Embryonic facial prominence (tissue), 1 donor: ENCODE measurements at regions not wholly inside any gene's neighbourhood (a gene's known extent, or its start where the extent isn't known, plus 50 kb on each side); places are given as distances from the start of the nearest gene placed in this dataset.
"Not testable (repeated sequence)": the region's sequence is repeated elsewhere in the genome, so short reads cannot be mapped to it uniquely, and the experiment has no call there.

Experiments used
- DNase-seq: peaks from one replicate; pipeline ENCODE4 v3.0.0-alpha.2; 2016; ENCODE audit errors: extremely low spot score

- no peak for DNase-seq
Observed at GRCh38 chr15:45867281-45867680, 232.5 kb downstream of the SQOR start.

GRCh38 chr15:45868109-45868691 is 233.4 kb downstream of the SQOR start:
- DNase-seq, result no peak

- DNase-seq, result no peak
Observed at GRCh38 chr15:45869034-45869668, 234.3 kb downstream of the SQOR start.

- no peak for DNase-seq
Observed at GRCh38 chr15:45871121-45871855, 236.5 kb downstream of the SQOR start.

GRCh38 chr15:45873781-45874180 is 239.0 kb downstream of the SQOR start:
- no peak for DNase-seq

- DNase-seq, result not testable (repeated sequence)
Observed at GRCh38 chr15:45874566-45874965, 239.7 kb downstream of the SQOR start.

- DNase-seq, result no peak
Observed at GRCh38 chr15:45884289-45884688, 249.5 kb downstream of the SQOR start.

GRCh38 chr15:45884755-45885445 is 250.1 kb downstream of the SQOR start:
- DNase-seq, result no peak

GRCh38 chr15:45885801-45886200 is 251.0 kb downstream of the SQOR start:
- no peak for DNase-seq

- no peak for DNase-seq
Observed at GRCh38 chr15:45891766-45892165, 256.9 kb downstream of the SQOR start.

- DNase-seq, result no peak
Observed at GRCh38 chr15:45892182-45892581, 257.4 kb downstream of the SQOR start.

GRCh38 chr15:45903283-45903682 is 268.5 kb downstream of the SQOR start:
- no peak for DNase-seq

- DNase-seq, result no peak
Observed at GRCh38 chr15:45904019-45904418, 269.2 kb downstream of the SQOR start.

- no peak for DNase-seq
Observed at GRCh38 chr15:45906230-45906629, 271.4 kb downstream of the SQOR start.

- no peak for DNase-seq
Observed at GRCh38 chr15:45910671-45911070, 275.8 kb downstream of the SQOR start.

- no peak for DNase-seq
Observed at GRCh38 chr15:45913451-45913850, 278.6 kb downstream of the SQOR start.

GRCh38 chr15:45914425-45914824 is 279.6 kb downstream of the SQOR start:
- no peak for DNase-seq

- no peak for DNase-seq
Observed at GRCh38 chr15:45918839-45919238, 284.0 kb downstream of the SQOR start.

GRCh38 chr15:45919806-45920205 is 285.0 kb downstream of the SQOR start:
- DNase-seq, result no peak

- no peak for DNase-seq
Observed at GRCh38 chr15:45921376-45921775, 286.5 kb downstream of the SQOR start.

GRCh38 chr15:45921978-45922377 is 287.1 kb downstream of the SQOR start:
- DNase-seq, result no peak

- no peak for DNase-seq
Observed at GRCh38 chr15:45941367-45941766, 306.5 kb downstream of the SQOR start.

GRCh38 chr15:45943240-45943639 is 308.4 kb downstream of the SQOR start:
- no peak for DNase-seq
